IMR-90 (cell line): ENCODE measurements at regions not wholly inside any gene's neighbourhood (a gene's known extent, or its start where the extent isn't known, plus 50 kb on each side); places are given as distances from the start of the nearest gene placed in this dataset.

Experiments used
- ATAC-seq: fragments of 200-7000 bp; cut with Tn5 transposase; 2 replicates; pipeline ENCODE4 v1.9.1; 2020; ENCODE audit warnings: low read depth, mild to moderate bottlenecking, moderate library complexity
- BruUV-seq: library from RNA; stranded (reverse); fragments of 400-500 nt; replicated peaks from 2 replicates; lab custom pipeline; 2021; lab: Mats Ljungman, UMichigan
- CTCF ChIA-PET: fragments of 300-600 bp; formaldehyde crosslinking; extraction: SDS; loops from one replicate; lab custom pipeline; 2021; ENCODE audit warnings: antibody characterized with exemption; lab: Yijun Ruan, JAX
- POLR2A ChIA-PET: fragments of 300-600 bp; sonication (Branson Sonifier 250); formaldehyde crosslinking; loops from one replicate; lab custom pipeline; 2022; ENCODE audit warnings: antibody characterized with exemption; ENCODE audit not compliant: unreplicated experiment; lab: Charles Lee
- DNase-seq: peaks from one replicate; pipeline ENCODE4 v3.0.0; 2013
- H2AFZ ChIP-seq: replicated peaks from 2 replicates; pipeline ENCODE3; 2013; ENCODE audit warnings: low read length, mild to moderate bottlenecking; ENCODE audit not compliant: poor library complexity
- H2AK5ac ChIP-seq: 2 replicates; pipeline ENCODE4 v1.6.1; 2013; ENCODE audit warnings: low read depth, low read length, inconsistent platforms
- H2AK9ac ChIP-seq: replicated peaks from 2 replicates; pipeline ENCODE3; 2013; ENCODE audit warnings: mild to moderate bottlenecking, low read depth, low read length, moderate library complexity; ENCODE audit not compliant: poor library complexity
- H2BK120ac ChIP-seq: 2 replicates; pipeline ENCODE4 v1.6.1; 2013; ENCODE audit warnings: low read depth, low read length, inconsistent platforms
- H2BK15ac ChIP-seq: 3 replicates; pipeline ENCODE4 v1.6.1; 2013; ENCODE audit warnings: low read depth, low read length, inconsistent platforms
- H2BK20ac ChIP-seq: 2 replicates; pipeline ENCODE4 v1.6.1; 2013; ENCODE audit warnings: low read depth, mild to moderate bottlenecking, inconsistent platforms, low read length, moderate library complexity
- H2BK5ac ChIP-seq: 2 replicates; pipeline ENCODE4 v1.6.1; 2013; ENCODE audit warnings: mild to moderate bottlenecking, low read depth, low read length, inconsistent platforms; ENCODE audit not compliant: poor library complexity, severe bottlenecking
- H3K14ac ChIP-seq: replicated peaks from 2 replicates; pipeline ENCODE4 v1.6.1; 2013; ENCODE audit warnings: low read depth, low read length, inconsistent platforms
- H3K18ac ChIP-seq: 2 replicates; pipeline ENCODE4 v1.6.1; 2013; ENCODE audit warnings: low read depth, low read length, control low read depth
- H3K23ac ChIP-seq: 2 replicates; pipeline ENCODE4 v1.6.1; 2013; ENCODE audit warnings: low read depth, low read length, inconsistent platforms
- H3K27ac ChIP-seq: 2 replicates; pipeline ENCODE4 v1.5.1; 2013; ENCODE audit warnings: mild to moderate bottlenecking, control low read depth, low read length; ENCODE audit not compliant: insufficient read depth
- H3K27me3 ChIP-seq: 2 replicates; pipeline ENCODE4 v1.6.1; 2013; ENCODE audit warnings: low read length; ENCODE audit not compliant: control insufficient read depth, insufficient read depth
- H3K36me3 ChIP-seq: 2 replicates; pipeline ENCODE4 v1.6.1; 2013; ENCODE audit warnings: low read length, mixed read lengths; ENCODE audit not compliant: control insufficient read depth, insufficient read depth
- H3K4ac ChIP-seq: 2 replicates; pipeline ENCODE4 v1.6.1; 2013; ENCODE audit warnings: low read depth, low read length, inconsistent platforms
- H3K4me1 ChIP-seq: 2 replicates; pipeline ENCODE4 v1.6.1; 2013; ENCODE audit warnings: low read length, mixed read lengths; ENCODE audit not compliant: control insufficient read depth, insufficient read depth
- H3K4me2 ChIP-seq: 2 replicates; pipeline ENCODE4 v1.6.1; 2013; ENCODE audit warnings: low read depth, mild to moderate bottlenecking, control low read depth, low read length, moderate library complexity
- H3K4me3 ChIP-seq: 2 replicates; pipeline ENCODE4 v1.5.1; 2013; ENCODE audit warnings: low read depth, mild to moderate bottlenecking, control low read depth, low read length, moderate library complexity; ENCODE audit not compliant: insufficient read depth
- H3K56ac ChIP-seq: 2 replicates; pipeline ENCODE4 v1.6.1; 2013; ENCODE audit warnings: low read length, inconsistent platforms; ENCODE audit not compliant: insufficient read depth; ENCODE audit errors: extremely low read depth
- H3K79me1 ChIP-seq, 2 experiments: 2 replicates each; pipeline ENCODE4 v1.6.1; 2013; ENCODE audit warnings: low read length in 2 of 2, inconsistent platforms in 1 of 2, low read depth in 1 of 2
- H3K9ac ChIP-seq: 2 replicates; pipeline ENCODE4 v1.6.1; 2013; ENCODE audit warnings: low read depth, low read length, control low read depth
- H3K9me1 ChIP-seq: 2 replicates; pipeline ENCODE4 v1.6.1; 2013; ENCODE audit warnings: low read length, inconsistent platforms; ENCODE audit not compliant: insufficient read depth
- H3K9me3 ChIP-seq: 2 replicates; pipeline ENCODE4 v1.6.1; 2013; ENCODE audit warnings: low read length; ENCODE audit not compliant: control insufficient read depth, insufficient read depth
- H4K20me1 ChIP-seq: 2 replicates; pipeline ENCODE4 v1.6.1; 2013; ENCODE audit warnings: low read length, inconsistent platforms; ENCODE audit not compliant: insufficient read depth
- H4K5ac ChIP-seq: 2 replicates; pipeline ENCODE4 v1.6.1; 2013; ENCODE audit warnings: mild to moderate bottlenecking, low read depth, low read length, control low read depth
- H4K8ac ChIP-seq, 2 experiments: 2 replicates each; pipeline ENCODE4 v1.6.1; 2013; ENCODE audit warnings: low read depth in 2 of 2, low read length in 2 of 2, control low read depth in 1 of 2, inconsistent platforms in 1 of 2
- H4K91ac ChIP-seq: 2 replicates; pipeline ENCODE4 v1.6.1; 2013; ENCODE audit warnings: low read depth, low read length, inconsistent platforms; ENCODE audit not compliant: insufficient read depth
- CHD1 ChIP-seq: IDR thresholded peaks from 2 replicates; pipeline ENCODE4 v1.6.1; 2012; ENCODE audit warnings: low read depth, low read length, improper control_type of control experiment
- RAD21 ChIP-seq: IDR thresholded peaks from 2 replicates; pipeline ENCODE4 v1.6.1; 2012; ENCODE audit warnings: low read length, improper control_type of control experiment
- WGBS, 2 experiments: methylation state at CpG; one replicate each; pipeline versions ENCODE4 v1.1.5 to v1.1.7; 2013; ENCODE audit warnings: missing lambda C conversion rate in 2 of 2; ENCODE audit not compliant: insufficient read length in 1 of 2; ENCODE audit errors: extremely low coverage in 2 of 2; 5-methylcytosine and 5-hydroxymethylcytosine counted together
- dilution Hi-C: fragments of 300-500 bp; cut with HindIII; formaldehyde crosslinking; loops from one replicate; pipeline ENCODE4 v1.14.3; 2018; ENCODE audit warnings: low sequenced_read_pairs; ENCODE audit not compliant: unreplicated experiment
- in situ Hi-C: fragments of 300-500 bp; cut with MboI; formaldehyde crosslinking; loops from 3 replicates; pipeline ENCODE4 v1.14.3; 2019; ENCODE audit warnings: low sequenced_read_pairs, inconsistent platforms, mixed read lengths
- intact Hi-C: fragments of 100-400 bp; cut with micrococcal nuclease; formaldehyde crosslinking; loops from 2 replicates; pipeline ENCODE4 v1.10.0; 2022

GRCh38 chr2:139067072-139067471 lies 286.9 kb upstream of the NXPH2 start:
- Histone ChIP-seq H2AK9ac (no peak overlapping the region), H2BK5ac (no peak overlapping the region), H3K9me1 (no peaks in the 10 kb centered on the region), H3K9ac (no peak overlapping the region), H2BK120ac (no peak overlapping the region), H2AK5ac (no peak overlapping the region), H3K4ac (no peak overlapping the region), H2BK15ac (no peak overlapping the region), H2BK20ac (no peak overlapping the region), H3K23ac (no peak overlapping the region), H3K36me3 (no peaks in the 10 kb centered on the region), H4K5ac (no peak overlapping the region), H3K14ac (no peak overlapping the region), H3K4me2 (no peak overlapping the region), H4K8ac (no peak overlapping the region), H3K56ac (no peak overlapping the region), H4K20me1 (no peaks in the 10 kb centered on the region), H3K18ac (no peak overlapping the region), H4K91ac (no peak overlapping the region), H3K27me3 (no peaks in the 10 kb centered on the region), H2AFZ (no peak overlapping the region), H3K79me1 (no peaks in the 10 kb centered on the region), H3K4me3 (no peak overlapping the region), H3K9me3 (0 out of 2 replicates have a peak, but pooled peaks cover 3% of the 10 kb centered on the region), H3K27ac (no peak overlapping the region), H3K4me1 (no peaks in the 10 kb centered on the region)
- intact Hi-C loops (no loop called here), dilution Hi-C loops (no loop called here), in situ Hi-C loops (no loop called here)
- WGBS, 2 experiments, result no CpG with 5 or more reads among the region's 3 CpGs
- no TSS peak for BruUV-seq
- TF ChIP-seq CHD1 (no peak), RAD21 (no peak)
- ChIA-PET POLR2A (no interaction called here), CTCF (no interaction called here)
- no peak for ATAC-seq
- no peak for DNase-seq
